SU-DHL-6 (cell line): ENCODE measurements at regions not wholly inside any gene's neighbourhood (a gene's known extent, or its start where the extent isn't known, plus 50 kb on each side); places are given as distances from the start of the nearest gene placed in this dataset.

ENCODE experiments used
- H2AFZ ChIP-seq: fragments of 200-600 bp; sonication (generic); 2 replicates; pipeline ENCODE4 v1.6.1; 2014; ENCODE audit warnings: low read depth, mild to moderate bottlenecking, moderate library complexity, mixed read lengths, antibody characterized with exemption, low read length; ENCODE audit not compliant: severe bottlenecking
- H3F3A ChIP-seq: fragments of 200-600 bp; shearing (Covaris generic); 2 replicates; pipeline ENCODE4 v1.6.0; 2016; ENCODE audit warnings: antibody characterized with exemption, mild to moderate bottlenecking; ENCODE audit not compliant: insufficient read depth
- H3K27ac ChIP-seq: fragments of 200-600 bp; sonication (generic); 2 replicates; pipeline ENCODE4 v1.5.1; 2016; ENCODE audit warnings: low read depth, mild to moderate bottlenecking, low read length, moderate library complexity, mixed read lengths
- H3K27me3 ChIP-seq: fragments of 200-600 bp; sonication (generic), shearing (Covaris generic); 2 replicates; pipeline ENCODE4 v1.6.0; 2014; ENCODE audit warnings: mild to moderate bottlenecking, low read length
- H3K36me3 ChIP-seq: fragments of 200-600 bp; sonication (generic); 2 replicates; pipeline ENCODE4 v1.6.1; 2014; ENCODE audit warnings: mild to moderate bottlenecking, low read length, mixed read lengths
- H3K4me2 ChIP-seq: fragments of 300-600, 200-600 bp; shearing (Covaris generic), sonication (generic); 2 replicates; pipeline ENCODE4 v1.6.0; 2014; ENCODE audit warnings: low read length, low read depth, mild to moderate bottlenecking; ENCODE audit not compliant: poor library complexity, severe bottlenecking
- H3K4me3 ChIP-seq: fragments of 200-600 bp; sonication (generic); 2 replicates; pipeline ENCODE4 v1.5.1; 2014; ENCODE audit warnings: antibody characterized with exemption, low read length, mild to moderate bottlenecking, mixed read lengths; ENCODE audit not compliant: insufficient read depth, poor library complexity, severe bottlenecking
- H3K79me2 ChIP-seq: fragments of 200-600 bp; sonication (generic); 2 replicates; pipeline ENCODE4 v1.6.1; 2014; ENCODE audit warnings: mild to moderate bottlenecking, low read length, moderate library complexity; ENCODE audit not compliant: insufficient read depth
- H3K9ac ChIP-seq: fragments of 200-600 bp; sonication (generic); 2 replicates; pipeline ENCODE4 v1.7.0; 2014; ENCODE audit warnings: mild to moderate bottlenecking, low read length
- H3K9me2 ChIP-seq: fragments of 200-600 bp; sonication (generic); replicated peaks from 2 replicates; pipeline ENCODE4 v1.6.1; 2014; ENCODE audit warnings: low read length; ENCODE audit not compliant: insufficient read depth
- H3K9me3 ChIP-seq: fragments of 200-600 bp; sonication (generic); 2 replicates; pipeline ENCODE4 v1.6.1; 2014; ENCODE audit warnings: low read length, mixed read lengths; ENCODE audit not compliant: insufficient read depth
- H4K20me1 ChIP-seq: fragments of 200-600 bp; sonication (generic); 2 replicates; pipeline ENCODE4 v1.6.1; 2014; ENCODE audit warnings: low read depth, mild to moderate bottlenecking, antibody characterized with exemption, low read length, moderate library complexity, mixed read lengths
- EZH2phosphoT487 ChIP-seq: fragments of 200-600 bp; sonication (generic), shearing (Covaris generic); conservative IDR thresholded peaks from 2 replicates; pipeline ENCODE4 v1.6.1; 2018; ENCODE audit warnings: mild to moderate bottlenecking, antibody characterized with exemption, low read length, moderate library complexity, mixed read lengths
- TF ChIP-seq, protein P1 (sequence below): fragments of 200-600 bp; sonication (generic); IDR thresholded peaks from one replicate; pipeline ENCODE4 v1.5.1; 2017; ENCODE audit warnings: antibody characterized with exemption, mild to moderate bottlenecking, low read length, moderate library complexity; ENCODE audit not compliant: insufficient read depth, poor library complexity, severe bottlenecking

DNA sequence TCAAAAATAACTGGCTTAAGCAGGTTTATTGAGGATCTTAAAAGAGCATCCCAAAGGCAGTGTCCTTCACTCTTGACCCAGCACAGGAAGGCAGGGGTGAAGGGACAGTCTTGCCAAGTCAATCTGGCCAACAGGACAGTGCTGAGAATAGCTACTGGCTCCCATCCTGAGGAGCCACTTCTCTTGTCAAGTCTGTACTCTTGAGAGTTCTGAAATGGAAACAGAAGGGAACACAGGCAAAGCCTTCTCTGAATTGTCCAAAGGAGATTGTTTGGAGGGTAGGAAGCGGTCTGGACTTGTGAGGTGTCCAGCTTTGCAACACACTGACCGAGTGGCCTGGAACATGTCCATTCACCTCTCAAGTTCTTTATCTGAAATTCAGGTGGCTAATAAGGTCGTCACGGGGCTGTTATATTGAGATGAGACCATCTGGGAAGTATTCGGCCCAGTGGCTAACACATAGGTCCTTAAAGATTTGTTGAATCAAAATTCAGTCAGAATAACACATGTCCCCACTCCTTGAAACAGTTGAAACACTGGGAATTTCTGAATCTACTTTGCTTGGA is 99.5 kb upstream of the FHL2 start:
- H3K79me2 ChIP-seq, result no peaks in the 10 kb centered on the region
- TF ChIP-seq, protein P1, sequence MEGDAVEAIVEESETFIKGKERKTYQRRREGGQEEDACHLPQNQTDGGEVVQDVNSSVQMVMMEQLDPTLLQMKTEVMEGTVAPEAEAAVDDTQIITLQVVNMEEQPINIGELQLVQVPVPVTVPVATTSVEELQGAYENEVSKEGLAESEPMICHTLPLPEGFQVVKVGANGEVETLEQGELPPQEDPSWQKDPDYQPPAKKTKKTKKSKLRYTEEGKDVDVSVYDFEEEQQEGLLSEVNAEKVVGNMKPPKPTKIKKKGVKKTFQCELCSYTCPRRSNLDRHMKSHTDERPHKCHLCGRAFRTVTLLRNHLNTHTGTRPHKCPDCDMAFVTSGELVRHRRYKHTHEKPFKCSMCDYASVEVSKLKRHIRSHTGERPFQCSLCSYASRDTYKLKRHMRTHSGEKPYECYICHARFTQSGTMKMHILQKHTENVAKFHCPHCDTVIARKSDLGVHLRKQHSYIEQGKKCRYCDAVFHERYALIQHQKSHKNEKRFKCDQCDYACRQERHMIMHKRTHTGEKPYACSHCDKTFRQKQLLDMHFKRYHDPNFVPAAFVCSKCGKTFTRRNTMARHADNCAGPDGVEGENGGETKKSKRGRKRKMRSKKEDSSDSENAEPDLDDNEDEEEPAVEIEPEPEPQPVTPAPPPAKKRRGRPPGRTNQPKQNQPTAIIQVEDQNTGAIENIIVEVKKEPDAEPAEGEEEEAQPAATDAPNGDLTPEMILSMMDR, result no peak
- TF ChIP-seq EZH2phosphoT487, result no peak
- no peak overlapping the region for H3K4me3 ChIP-seq
- H3F3A ChIP-seq, result no peaks in the 10 kb centered on the region
- no peaks in the 10 kb centered on the region for H3K36me3 ChIP-seq
- H3K9me2 ChIP-seq, result no peaks in the 10 kb centered on the region
- no peak overlapping the region for H3K9ac ChIP-seq
- H4K20me1 ChIP-seq, result no peaks in the 10 kb centered on the region
- no peak overlapping the region for H2AFZ ChIP-seq
- H3K27me3 ChIP-seq, result 0 out of 2 replicates have a peak, but pooled peaks cover 3% of the 10 kb centered on the region
- no peak overlapping the region for H3K4me2 ChIP-seq
- H3K9me3 ChIP-seq, result 0 out of 2 replicates have a peak, but pooled peaks cover 4% of the 10 kb centered on the region
- H3K27ac ChIP-seq, result no peak overlapping the region

GRCh38 chr2:105497094-105497493 is 98.2 kb upstream of the FHL2 start:
- H3K27ac ChIP-seq, result no peak overlapping the region
- no peak overlapping the region for H3K9ac ChIP-seq
- H2AFZ ChIP-seq, result no peak overlapping the region
- H3K79me2 ChIP-seq, result no peaks in the 10 kb centered on the region
- 0 out of 2 replicates have a peak, but pooled peaks cover 3% of the 10 kb centered on the region for H3K27me3 ChIP-seq
- no peaks in the 10 kb centered on the region for H4K20me1 ChIP-seq
- no peak overlapping the region for H3K4me3 ChIP-seq
- H3K9me3 ChIP-seq, result 0 out of 2 replicates have a peak, but pooled peaks cover 4% of the 10 kb centered on the region
- no peaks in the 10 kb centered on the region for H3K36me3 ChIP-seq
- no peak overlapping the region for H3K4me2 ChIP-seq
- no peaks in the 10 kb centered on the region for H3F3A ChIP-seq
- TF ChIP-seq EZH2phosphoT487, result no peak
- TF ChIP-seq, protein P1, result no peak
- no peaks in the 10 kb centered on the region for H3K9me2 ChIP-seq

DNA sequence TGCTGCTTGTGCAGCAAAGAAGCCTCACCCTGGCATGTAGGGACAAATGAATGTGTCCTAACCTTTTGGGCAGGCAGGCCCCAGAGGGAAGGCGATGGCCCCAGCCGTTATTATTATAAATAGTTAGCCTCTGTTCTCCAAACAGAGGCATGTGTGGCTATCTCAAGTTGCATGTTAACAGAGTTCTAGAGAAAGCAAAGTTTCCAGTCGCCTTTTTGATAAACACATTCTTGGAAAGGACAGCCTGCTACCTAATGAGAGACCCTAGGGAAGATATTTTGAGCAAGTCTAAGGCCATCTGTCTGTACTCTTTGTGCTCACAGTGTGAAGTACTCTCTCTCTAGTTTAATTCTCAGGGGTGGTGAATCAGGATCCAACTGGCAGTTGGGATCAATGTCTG is 97.4 kb upstream of the FHL2 start:
- no peak overlapping the region for H3K4me2 ChIP-seq
- H3K79me2 ChIP-seq, result no peaks in the 10 kb centered on the region
- no peaks in the 10 kb centered on the region for H3F3A ChIP-seq
- TF ChIP-seq, protein P1, result no peak
- no peak for TF ChIP-seq EZH2phosphoT487
- H3K9me2 ChIP-seq, result no peaks in the 10 kb centered on the region
- no peaks in the 10 kb centered on the region for H3K36me3 ChIP-seq
- H4K20me1 ChIP-seq, result no peaks in the 10 kb centered on the region
- no peak overlapping the region for H2AFZ ChIP-seq
- no peak overlapping the region for H3K4me3 ChIP-seq
- H3K27me3 ChIP-seq, result 0 out of 2 replicates have a peak, but pooled peaks cover 3% of the 10 kb centered on the region
- H3K27ac ChIP-seq, result no peak overlapping the region
- no peak overlapping the region for H3K9ac ChIP-seq
- H3K9me3 ChIP-seq, result 0 out of 2 replicates have a peak, but pooled peaks cover 2% of the 10 kb centered on the region
